SK-N-DZ (cell line): ENCODE measurements at regions not wholly inside any gene's neighbourhood (a gene's known extent, or its start where the extent isn't known, plus 50 kb on each side); places are given as distances from the start of the nearest gene placed in this dataset.
"Not testable (repeated sequence)": the region's sequence is repeated elsewhere in the genome, so short reads cannot be mapped to it uniquely, and the experiment has no call there.

Source experiments
- DNase-seq: peaks from one replicate; pipeline ENCODE4 v3.0.0-alpha.2; 2015; ENCODE audit warnings: low spot score

DNA sequence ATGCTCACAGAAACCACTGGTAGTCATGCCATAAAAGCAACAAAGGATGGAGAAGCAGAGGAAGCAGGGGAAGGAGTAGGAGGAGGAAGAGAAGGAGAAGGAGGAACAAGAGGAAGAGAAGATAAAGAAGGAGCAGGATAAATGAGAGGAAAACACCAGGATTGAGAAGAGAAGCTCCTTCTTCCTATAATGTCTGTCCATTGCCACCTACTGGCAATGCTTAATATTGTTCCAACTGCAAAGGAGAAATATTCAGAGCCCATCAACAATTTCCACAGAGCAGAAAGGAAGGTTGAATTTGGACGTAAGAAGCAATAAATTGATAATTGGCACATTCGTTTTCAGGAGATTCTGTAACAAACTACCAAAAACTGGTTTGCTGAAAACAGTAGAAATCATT lies 898.4 kb downstream of the SLC16A7 start:
- peak; percentile 54 for DNase-seq

DNA sequence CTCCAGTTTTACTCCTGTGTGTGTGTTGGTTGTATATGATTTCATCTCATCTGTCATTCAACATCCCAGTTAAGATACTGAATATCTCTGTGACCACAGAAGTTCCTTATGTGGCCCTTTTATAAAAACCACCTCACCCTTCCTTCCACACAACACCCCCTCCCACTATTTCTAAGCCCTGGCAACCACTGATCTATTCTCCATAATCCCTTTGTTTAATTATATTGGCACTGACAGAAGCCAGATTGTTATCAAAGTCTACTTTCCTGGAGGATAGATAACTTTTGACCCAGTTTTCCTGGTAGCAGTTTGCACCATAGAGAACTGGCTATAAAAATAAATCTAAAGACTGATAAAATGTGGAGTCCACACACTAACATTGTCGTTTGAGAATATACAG lies 902.8 kb downstream of the SLC16A7 start:
- DNase-seq = peak; percentile 17

DNA sequence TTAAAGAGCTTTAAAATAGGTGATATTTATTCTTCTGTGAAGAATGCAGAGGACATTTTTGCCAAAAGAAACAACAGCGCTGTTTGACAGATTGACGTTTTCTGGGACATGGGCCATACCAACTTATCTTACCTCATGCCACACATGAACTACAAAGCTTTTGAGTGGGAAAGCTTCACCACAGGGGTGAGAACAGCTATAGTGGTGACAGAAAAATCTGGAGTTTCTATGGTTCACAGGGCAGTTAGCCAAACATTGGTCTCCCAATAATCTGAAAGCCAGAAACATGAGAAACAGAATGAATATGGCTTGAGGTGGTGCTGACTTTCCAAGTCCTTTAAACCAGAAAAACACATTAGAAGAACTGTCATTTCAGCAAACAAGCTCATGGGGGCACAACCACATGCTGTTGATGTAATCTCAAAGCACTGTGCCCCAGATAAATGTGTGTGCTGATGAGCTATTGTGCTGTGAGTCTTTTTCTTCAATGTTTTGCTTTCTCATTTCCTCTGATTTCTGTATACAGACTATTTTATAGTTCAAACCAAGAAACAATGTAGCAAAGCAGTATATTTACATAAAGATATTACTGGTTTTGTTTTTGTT lies 905.4 kb downstream of the SLC16A7 start:
- DNase-seq = peak; percentile 28

DNA sequence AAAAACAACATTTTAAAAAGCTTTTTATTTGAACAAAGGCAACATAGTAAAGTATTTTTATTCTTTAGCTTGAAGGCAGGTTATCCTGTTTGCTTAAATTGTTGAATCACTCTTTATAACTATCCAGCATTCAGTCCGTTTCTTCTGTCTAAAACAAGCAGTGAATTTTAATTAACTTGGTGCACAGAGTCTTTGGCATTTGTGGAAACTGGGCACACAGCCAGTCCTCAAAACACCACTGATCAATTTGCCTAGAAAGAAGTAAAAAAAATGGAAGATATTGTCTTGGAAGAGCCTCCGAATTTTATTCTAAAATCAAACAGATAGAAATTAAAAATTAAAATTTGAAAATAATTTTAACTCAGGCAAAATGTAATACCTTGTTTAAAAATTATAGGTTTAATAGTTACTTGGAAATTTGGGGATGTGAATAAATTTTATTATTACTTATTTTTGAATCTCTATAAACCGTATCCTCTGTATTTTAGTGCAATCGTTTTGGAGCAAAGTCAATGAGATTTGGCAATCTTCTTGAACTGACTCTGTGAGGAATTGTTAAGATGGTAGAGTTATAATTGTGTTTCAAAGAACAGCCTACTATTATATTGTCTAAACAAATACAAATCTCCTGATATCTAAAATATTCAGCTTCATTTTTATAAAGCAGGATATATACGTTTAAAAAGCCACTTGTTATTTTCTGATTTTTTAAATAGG lies 927.0 kb downstream of the SLC16A7 start:
- DNase-seq = no peak

DNA sequence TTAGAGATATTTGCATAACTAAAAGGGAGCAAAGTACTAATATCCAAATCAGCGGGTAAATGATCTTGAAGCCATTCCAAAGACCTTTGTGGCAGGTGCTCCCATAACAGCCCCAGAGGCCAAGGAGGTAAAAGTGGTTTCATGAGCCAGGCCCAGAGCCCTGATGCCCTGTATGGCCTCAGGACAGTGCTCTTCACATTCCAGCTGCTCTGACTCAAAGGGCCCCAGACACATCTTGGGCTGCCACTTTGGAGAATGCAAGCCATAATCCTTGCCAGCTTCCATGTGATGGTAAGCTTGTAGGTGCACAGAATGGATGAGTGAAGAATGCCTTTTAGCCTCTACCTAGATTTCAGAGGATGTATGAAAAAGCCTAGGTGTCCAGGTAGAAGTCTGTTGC lies 933.4 kb downstream of the SLC16A7 start:
- DNase-seq = no peak

DNA sequence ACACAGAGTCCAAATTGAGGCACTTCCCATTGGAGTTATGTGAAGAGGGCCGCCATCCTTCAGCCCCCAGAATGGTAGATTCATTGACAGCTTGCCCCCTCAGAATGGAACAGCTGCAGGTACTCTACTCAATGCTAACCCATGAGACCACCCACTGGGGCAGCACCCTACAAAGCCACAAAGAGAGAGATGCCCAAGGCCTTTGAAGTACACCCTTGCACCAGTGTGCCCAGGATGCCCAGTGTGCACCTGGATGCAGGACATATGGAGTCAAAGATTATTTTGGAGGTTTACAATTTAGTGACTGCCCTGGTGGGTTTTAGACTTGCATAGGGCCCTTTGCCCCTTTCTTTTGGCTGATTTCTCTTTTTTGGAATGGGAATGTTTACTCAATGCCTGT lies 933.9 kb downstream of the SLC16A7 start:
- DNase-seq = no peak

DNA sequence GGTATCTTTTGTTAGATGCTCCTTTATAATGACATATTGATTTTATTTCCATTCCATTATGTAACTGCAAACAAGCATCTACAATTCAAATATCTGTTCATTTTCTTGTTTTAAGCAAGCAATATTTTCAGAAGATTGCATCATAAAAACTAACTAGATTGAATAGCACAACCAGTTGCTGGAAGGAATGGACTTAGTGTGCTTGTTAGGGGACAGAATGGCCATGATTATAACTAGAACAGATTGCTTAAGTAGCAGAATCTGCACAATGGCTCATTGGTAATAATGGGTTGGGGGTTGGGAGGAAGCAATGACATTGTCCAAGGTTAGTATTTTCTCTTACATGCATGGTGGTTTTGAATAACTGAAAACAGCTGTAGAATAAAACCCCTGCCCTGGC lies 939.5 kb downstream of the SLC16A7 start:
- no peak for DNase-seq

DNA sequence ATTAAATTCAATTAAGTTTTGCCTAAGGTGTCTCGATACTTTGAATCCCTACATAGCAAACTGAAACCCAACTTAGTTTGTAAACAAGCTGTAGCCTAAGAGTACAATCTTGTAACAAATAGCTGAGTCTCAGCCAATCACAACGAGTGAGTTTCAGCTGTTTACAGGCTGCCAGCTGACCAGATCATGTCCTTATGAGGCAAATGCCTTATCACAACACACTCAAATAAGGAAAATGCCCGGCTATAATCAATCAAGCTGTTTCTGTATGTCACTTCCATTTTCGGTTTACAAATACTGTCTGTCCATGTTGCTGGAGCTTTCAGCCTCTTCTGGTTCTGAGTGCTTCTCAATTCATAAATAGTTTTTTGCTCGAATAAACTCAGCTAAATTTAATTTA lies 943.8 kb downstream of the SLC16A7 start:
- peak; percentile 15 for DNase-seq

DNA sequence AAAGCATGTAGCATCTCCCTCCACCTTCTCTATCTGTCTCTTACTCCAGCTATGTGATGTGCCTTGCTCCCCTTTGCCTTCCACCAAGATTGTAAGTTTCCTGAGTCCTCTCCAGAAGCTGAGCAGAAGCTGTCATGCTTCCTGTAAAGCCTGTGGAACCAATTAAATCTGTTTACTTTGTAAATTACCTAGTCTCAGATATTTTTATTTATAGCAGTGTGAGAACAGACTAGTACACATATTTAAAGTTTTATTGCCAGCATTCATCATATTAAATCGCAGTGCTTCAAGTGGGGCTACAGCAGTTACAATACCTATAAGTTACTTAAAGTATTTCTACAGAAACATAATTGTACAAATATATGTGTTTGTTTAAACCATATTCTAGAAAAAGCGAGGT lies 973.1 kb downstream of the SLC16A7 start:
- DNase-seq = no peak

DNA sequence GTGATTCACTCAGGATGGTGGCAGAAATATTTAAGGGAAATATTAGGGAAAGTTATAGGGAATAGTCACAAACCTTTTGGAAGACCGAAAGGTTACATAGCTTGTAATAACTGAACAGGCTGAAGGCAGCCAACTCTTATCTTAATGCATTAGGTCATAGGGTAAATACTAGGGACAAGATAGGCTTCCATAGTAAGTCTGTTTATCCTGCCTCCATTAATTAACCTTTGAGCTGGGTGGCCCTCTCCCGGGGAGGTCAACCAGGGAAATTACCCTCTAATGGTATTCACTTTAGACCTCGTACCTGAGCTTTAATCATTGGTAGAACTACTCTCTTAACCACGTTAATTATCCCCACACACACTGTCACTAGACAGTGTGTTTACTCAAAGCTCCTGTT lies 981.8 kb downstream of the SLC16A7 start:
- DNase-seq = no peak

DNA sequence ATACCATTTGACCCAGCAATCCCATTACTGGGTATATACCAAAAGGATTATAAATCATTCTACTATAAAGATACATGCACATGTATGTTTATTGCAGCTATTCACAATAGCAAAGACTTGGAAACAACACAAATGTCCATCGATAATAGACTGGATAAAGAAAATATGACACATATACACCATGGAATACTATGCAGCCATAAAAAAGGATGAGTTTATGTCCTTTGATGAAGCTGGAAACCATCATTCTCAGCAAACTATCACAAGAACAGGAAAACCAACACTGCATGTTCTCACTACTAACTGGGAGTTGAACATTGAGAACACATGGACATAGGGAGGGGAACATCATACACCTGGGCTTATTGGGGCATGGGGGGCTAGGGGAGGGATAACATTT lies 991.8 kb downstream of the SLC16A7 start:
- not testable (repeated sequence) for DNase-seq

DNA sequence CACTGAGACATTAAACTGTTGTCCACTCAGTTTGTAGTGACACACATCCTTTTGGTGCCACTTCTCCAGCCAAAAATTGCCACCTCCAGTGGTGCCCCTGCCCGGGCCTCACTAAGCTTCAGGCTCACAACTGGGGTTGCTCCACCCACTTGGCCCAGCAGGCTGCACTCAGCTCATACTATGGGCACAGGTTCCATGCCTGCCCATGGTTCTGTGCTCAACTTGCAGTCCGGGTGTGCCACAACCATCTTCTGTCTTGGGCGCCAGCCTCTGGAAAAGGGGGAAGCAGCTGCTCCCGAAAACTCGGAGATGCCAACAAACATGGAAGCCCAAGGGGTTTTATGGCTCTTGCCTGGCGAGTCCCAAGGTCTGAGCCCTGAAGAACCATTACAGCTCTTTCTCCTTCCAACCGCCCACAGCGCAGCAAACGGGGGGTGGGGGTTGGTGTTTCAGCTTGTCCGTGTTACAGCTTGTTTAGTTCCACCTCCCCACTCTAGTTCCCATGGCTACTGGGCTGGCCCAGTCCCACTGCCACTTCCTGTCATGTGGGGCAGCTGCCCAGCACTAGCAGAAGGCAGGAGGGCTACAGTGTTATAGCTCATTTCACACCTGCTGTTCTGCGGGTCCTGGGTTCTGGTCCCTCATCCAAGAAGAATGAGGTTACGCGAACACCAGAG lies 998.3 kb downstream of the SLC16A7 start:
- no peak for DNase-seq

DNA sequence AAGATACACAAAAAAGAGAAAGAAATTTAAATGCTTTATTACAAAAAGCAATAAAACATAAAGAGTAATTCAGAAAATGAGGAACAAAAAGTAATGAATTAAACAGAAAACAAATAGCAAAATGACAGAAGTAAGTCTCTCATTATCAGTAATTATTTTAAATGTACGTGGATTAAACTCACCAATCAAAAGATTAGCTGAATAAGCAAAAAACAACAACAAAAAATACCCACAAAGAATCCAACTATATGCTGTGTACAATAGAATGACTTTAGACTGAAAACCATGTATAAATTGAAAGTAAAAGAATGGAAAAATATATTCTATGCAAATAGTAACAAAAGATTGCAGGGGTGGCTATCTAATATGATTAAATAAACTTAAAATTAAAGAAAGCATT lies 1006.8 kb downstream of the SLC16A7 start:
- no peak for DNase-seq

DNA sequence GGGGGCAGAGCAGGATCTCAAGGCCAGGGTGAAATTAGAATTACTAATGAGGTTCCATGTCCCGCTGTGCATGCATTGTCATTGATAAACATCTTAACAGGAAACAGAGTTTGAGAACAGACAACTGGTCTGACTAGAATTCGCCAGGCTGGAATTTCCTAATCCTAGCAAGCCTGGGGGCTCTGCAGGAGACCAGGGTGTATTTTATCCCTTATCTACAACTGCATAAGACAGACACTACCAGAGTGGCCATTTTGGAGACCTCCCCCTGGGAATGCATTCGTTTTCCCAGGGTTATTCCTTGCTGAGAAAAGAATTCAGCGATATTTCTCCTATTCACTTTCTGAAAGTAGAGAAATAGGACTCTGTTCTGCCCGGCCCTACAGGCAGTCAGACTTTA lies 1007.6 kb downstream of the SLC16A7 start:
- DNase-seq = peak; percentile 72

DNA sequence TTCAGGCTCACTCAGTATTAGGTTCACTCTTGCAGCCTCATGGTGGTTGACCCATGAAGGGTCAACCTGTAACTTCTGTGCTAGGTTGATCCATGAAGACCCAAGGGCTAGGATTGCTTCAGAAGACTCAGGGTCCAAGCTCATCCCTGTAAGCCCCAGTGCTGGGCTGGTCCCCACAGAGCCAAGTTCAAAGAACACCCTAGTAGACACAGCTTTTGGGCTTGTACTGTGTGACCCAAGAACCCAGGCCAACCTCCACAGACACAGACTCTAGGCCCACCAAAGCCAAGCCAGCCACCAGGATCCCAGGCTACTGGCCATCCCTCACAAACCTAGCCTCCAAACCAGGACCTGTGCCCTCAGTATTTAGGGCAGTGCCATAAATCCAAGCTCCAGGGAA lies 1020.6 kb downstream of the SLC16A7 start:
- no peak for DNase-seq

DNA sequence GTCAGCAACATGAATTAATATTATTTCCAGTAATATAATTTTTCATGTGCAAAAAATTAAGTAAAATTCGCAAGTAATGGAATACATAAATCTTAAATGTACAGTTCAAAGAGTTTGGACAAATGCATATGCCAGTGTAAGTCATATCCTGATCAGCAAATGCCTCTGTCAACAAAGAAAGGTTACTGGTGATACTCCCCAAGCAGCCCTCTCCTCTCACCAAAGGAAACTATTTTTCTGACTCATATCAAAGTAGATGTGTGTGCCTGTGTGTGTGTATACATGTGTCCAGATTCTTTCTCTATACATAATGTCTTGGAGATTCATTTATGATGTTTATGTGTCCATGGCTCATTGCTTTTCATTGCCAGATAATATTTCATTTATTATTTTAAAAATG lies 1035.0 kb downstream of the SLC16A7 start:
- no peak for DNase-seq

DNA sequence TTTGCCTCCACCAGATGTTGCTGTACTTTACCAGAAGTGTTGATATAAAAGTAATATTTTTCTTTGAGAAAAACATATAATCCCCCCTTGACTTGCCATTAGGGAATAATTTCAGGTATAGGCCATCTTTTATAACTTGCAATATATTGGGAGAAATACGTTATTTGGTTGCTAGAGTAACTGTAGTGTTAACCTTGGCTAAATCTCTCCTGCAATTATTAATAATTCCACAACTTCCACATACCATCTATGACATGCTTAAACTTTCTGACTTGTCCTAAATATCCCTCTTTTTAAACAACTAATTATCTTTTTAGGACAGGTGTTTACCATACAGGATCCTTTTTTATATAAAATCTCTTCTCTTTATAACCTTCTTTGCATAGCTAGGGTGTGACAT lies 1048.2 kb downstream of the SLC16A7 start:
- no peak for DNase-seq

DNA sequence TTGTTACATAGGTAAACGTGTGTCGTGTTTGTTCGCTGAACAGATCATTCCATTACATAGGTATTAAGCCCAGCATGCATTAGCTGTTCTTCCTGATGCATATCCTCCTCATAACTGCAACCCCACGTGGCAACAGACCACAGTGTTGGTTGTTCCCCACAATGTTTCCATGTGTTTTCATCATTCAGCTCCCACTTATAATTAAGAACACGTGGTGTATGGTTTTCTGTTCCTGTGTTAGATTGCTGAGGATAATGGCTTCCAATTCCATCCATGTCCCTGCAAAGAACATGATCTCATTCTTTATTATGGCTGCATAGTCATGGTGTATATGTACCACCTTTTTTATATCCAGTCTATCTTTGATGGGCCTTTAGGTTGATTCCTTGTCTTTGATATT lies 1071.1 kb downstream of the SLC16A7 start:
- no peak for DNase-seq

DNA sequence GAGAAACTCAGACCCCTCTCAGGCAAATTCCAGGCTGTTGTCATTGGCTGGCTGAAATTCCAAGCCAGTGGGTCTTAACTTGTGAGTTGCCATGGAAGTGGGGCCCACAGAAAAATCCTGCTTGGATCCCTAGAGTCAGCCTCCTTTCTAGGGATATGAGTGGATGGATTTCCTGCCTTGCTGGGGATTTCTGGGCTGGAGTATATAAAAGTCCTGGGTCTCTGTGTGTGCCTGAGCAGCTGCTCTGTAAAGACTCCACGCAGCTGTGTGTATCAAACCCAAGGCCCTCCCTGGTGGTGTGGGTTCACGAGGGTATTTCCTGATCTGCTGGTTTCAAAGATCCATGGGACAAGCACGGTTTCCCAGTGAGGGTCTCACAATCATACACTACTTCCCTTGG lies 1077.1 kb downstream of the SLC16A7 start:
- DNase-seq = no peak

DNA sequence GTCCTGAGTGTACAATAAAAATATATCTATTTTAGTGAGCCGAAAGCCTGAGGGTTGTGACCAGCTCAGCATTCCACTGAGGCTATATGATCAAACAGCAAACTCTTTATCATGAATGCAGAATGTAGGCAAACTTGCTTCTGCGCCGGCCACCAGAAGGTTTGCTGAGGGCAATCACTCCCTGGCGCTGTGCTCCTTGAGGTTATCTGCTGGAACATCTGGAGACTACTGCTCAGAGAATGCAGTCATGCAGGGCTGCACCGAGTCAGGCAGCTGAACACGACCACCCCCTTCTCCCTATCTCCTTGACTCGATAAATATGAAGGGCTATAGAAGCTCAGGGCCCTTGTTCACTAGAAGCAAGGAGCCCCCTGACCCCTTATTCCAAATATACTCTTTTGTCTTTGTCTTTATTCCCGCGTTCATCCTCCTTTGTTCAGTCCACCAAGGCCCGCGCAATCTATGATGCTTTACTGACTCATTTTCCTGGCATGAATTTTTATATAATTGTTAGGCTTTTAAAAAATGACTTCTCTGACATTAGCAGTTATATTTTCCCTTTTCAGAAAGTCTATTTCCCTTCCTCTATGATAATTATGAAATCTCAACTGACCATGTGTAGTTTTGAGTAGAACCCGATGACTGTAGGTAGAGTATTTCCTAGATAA lies 1089.3 kb downstream of the SLC16A7 start:
- peak; percentile 57 for DNase-seq

DNA sequence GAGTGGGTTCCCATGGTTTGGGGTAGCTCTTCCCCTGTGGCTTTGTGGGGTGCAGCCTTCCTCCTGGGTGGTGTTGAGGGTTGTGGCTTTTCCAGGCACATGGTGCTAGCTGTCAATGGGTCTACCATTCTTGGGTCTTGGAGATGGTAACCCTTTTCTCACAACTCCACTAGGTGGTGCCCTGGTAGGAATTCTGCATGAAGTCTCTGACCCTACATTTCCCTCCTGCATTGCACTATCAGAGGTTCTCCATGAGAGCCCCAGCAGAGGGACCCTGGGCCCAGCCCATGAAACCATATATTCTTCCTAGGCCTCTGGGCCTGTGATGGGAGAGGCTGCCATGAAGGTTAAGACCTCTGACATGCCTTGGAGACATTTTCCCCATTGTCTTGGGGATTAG lies 1093.3 kb downstream of the SLC16A7 start:
- DNase-seq = peak; percentile 30

DNA sequence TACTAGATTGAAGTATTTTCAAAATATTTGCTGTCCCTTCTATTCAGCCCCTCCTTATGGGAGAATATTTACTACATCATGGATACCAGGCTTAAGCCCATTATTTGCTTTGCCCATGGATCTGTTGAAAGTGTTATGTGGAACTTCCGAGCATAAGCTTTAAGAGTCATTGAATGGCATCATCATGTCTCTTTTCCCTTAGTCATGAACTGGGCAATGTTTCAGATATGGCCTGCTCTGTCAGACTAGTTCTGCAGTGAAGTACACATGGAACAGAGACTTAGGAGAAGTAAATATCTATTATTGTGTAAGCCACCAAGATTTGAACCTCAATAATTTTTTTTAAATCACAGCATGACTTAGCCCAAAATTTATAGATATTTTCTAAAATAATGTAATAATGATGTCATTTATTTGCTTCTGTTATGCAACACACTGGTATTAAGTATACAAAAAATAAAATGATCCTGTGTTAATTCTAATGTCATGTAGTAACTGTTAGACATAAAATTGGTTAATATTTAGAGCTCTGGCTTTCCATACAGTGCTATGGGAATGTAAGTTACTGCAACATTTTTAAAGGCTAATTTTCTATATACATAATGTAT lies 1097.3 kb downstream of the SLC16A7 start:
- DNase-seq = no peak
